Retinal pigment epithelial cell (primary cell): ENCODE measurements at regions not wholly inside any gene's neighbourhood (a gene's known extent, or its start where the extent isn't known, plus 50 kb on each side); places are given as distances from the start of the nearest gene placed in this dataset.

Experiments
- DNase-seq: peaks from one replicate; pipeline ENCODE4 v3.0.0-alpha.2; 2010; ENCODE audit warnings: low read depth
- H3K4me3 ChIP-seq: 2 replicates; pipeline ENCODE4 v1.5.1; 2011; ENCODE audit warnings: mild to moderate bottlenecking, low read length, control low read depth, moderate library complexity
- TF ChIP-seq, protein P1 (sequence below): conservative IDR thresholded peaks from 2 replicates; pipeline ENCODE4 v1.5.1; 2011; ENCODE audit warnings: low read depth, low read length, control low read depth, inconsistent platforms

GRCh38 chr1:91130256-91130985 lies 108.6 kb upstream of the ZNF644 start:
- no peak overlapping the region for H3K4me3 ChIP-seq
- TF ChIP-seq, protein P1, sequence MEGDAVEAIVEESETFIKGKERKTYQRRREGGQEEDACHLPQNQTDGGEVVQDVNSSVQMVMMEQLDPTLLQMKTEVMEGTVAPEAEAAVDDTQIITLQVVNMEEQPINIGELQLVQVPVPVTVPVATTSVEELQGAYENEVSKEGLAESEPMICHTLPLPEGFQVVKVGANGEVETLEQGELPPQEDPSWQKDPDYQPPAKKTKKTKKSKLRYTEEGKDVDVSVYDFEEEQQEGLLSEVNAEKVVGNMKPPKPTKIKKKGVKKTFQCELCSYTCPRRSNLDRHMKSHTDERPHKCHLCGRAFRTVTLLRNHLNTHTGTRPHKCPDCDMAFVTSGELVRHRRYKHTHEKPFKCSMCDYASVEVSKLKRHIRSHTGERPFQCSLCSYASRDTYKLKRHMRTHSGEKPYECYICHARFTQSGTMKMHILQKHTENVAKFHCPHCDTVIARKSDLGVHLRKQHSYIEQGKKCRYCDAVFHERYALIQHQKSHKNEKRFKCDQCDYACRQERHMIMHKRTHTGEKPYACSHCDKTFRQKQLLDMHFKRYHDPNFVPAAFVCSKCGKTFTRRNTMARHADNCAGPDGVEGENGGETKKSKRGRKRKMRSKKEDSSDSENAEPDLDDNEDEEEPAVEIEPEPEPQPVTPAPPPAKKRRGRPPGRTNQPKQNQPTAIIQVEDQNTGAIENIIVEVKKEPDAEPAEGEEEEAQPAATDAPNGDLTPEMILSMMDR = no peak
- no peak for DNase-seq

GRCh38 chr1:91129458-91129857 lies 107.6 kb upstream of the ZNF644 start:
- H3K4me3 ChIP-seq = no peak overlapping the region
- no peak for DNase-seq
- TF ChIP-seq, protein P1 = no peak

DNA sequence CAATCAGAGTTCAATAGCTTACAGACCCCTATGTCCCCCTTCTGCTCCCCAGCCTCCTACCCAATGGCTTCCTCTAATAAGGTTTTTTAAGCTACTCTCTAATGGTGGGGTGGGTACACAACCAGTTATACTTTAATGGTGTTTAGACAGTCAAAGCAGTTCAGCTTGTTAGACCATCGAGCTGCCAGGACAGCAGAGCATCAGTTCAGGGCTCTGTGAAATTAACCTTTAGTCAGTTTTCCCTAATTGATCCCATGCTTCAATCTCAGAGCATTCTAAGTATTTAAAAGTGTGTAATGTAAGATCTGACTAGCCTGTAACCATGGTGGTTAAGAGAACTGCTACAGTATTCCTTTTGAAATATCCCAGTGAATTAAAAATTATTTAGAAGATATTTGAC lies 107.2 kb upstream of the ZNF644 start:
- no peak for DNase-seq
- TF ChIP-seq, protein P1 = no peak

DNA sequence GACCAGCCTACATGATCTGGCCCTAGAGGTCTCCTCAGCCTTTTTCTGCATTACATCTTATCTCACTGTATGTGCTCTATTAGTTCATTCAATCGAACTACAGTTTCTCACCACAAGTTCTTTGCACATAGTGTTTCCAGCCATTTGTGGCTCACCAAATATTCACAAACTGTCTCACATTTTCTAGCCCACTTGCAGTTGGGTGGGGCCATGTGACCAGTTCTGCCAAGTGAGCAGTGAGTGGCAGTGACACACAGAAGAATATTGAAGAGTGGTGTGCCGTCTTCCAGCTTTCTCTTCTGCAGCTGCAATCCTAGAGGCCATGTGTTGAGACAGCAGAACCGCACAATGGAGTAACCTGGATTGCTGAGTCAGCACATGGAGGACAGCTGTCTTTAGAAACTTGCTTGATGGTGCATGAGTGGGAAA lies 103.2 kb upstream of the ZNF644 start:
- no peak for DNase-seq
- no peak overlapping the region for H3K4me3 ChIP-seq

More for the DNA sequence above, 107.2 kb upstream of the ZNF644 start:
- H3K4me3 ChIP-seq = no peak overlapping the region

GRCh38 chr1:91124290-91124985 lies 102.6 kb upstream of the ZNF644 start:
- TF ChIP-seq, protein P1 = no peak
- H3K4me3 ChIP-seq = no peak overlapping the region
- DNase-seq = no peak

More for the DNA sequence above, 103.2 kb upstream of the ZNF644 start:
- TF ChIP-seq, protein P1 = no peak

GRCh38 chr1:91123773-91124172 lies 101.9 kb upstream of the ZNF644 start:
- TF ChIP-seq, protein P1 = no peak
- no peak for DNase-seq
- H3K4me3 ChIP-seq = no peak overlapping the region

GRCh38 chr1:91123319-91123718 lies 101.5 kb upstream of the ZNF644 start:
- TF ChIP-seq, protein P1 = no peak
- DNase-seq = no peak

More at GRCh38 chr1:91123319-91123718, 101.5 kb upstream of the ZNF644 start:
- H3K4me3 ChIP-seq = no peak overlapping the region
